Limb (tissue), 2 donors: ENCODE measurements at regions not wholly inside any gene's neighbourhood (a gene's known extent, or its start where the extent isn't known, plus 50 kb on each side); places are given as distances from the start of the nearest gene placed in this dataset.
"Not testable (repeated sequence)": the region's sequence is repeated elsewhere in the genome, so short reads cannot be mapped to it uniquely, and the experiment has no call there.

Experiments
- DNase-seq, 2 donors: peaks; one replicate each; pipeline ENCODE4 v3.0.0-alpha.2; 2016; ENCODE audit errors: extremely low spot score in 2 of 2

DNA sequence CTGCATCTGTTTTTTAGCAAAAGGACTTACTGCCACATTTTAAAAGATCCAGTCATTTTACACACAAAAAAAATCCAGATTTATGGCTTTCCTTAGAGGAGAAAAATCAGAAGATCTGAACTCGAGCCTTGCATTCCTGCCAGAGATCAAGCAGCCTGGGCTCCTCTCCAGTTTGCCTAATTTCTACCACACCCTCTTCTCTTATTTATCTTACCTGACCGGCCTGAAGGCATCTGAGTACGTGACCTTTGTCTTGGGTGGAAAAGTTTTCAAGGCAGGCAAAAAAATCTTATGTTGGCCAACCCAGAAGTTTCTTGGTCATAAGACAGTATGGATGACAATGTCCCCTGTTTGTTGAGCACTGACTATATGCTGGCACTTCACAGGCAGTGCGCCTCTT is 60.3 kb downstream of the CHRD start:
- no peak for DNase-seq

DNA sequence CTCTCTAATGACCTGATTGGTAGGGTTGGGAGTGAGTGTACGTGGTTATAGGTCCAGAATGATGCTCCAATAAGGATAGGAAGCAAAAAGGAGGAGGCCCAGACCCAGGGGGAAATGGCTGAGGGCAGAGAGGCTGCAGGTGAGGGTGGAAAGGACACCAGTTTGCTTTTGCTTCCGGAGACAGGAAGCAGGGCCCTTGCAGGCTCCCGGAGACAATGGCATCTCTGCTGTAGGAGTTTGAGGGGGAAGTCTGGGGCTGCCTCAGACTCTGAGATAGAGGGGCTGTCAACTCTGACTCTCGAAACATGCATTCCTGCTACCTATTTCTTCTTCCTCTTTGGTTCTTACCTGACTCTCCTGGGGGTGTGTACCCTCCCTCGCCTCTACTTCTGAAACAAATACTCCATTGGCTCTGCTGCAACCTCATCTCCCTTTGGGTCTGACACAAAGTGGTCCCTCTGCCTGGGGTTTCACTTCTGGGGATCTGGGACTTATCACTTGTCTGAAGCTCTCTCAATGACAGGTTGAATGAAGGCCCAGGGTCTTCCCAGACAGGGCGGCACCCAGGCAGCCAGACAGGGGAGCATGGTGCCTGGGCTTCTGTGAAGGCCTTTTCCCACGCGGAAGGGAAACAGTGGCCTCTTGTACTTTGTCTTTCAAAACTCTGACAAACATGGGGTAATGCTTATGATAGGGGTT is 61.5 kb downstream of the CHRD start:
- no peak for DNase-seq

DNA sequence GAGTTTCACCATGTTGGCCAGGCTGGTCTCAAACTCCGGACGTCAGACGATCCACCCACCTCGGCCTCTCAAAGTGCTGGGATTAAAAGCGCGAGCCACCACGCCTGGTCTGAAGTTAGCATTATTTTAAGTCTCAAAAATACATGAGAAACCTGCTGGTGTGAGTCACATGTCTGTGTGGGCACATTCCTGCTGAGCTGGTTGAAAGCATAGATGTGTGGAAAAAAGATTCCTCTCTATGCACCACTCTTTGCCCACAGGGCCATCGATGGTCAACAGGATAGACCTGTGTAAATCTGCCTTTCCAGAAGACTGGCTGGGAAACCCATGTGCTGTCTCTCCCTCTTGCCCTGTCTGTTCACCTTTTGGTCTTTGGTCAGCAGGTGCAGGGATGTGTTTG is 63.5 kb downstream of the CHRD start:
- DNase-seq, result no peak

DNA sequence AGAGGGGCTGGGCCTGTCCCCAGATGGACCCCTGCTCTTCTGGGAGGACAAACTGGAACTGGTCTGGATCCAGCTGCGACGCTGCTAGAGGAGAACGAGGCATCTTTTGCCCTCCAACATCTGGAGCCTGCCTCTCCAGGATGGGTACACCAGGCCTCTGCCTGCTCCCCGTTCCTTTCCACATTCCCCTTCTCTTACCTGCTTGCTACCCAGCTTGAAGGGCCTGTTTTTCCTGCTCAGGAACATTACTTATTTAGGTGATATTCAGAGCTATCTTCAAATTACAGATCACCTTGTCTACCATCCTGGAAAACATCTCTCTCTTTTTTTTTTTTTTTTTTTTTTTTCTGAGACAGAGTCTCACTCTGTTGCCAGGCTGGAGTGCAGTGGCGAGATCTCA is 64.0 kb downstream of the CHRD start:
- DNase-seq, result no peak

DNA sequence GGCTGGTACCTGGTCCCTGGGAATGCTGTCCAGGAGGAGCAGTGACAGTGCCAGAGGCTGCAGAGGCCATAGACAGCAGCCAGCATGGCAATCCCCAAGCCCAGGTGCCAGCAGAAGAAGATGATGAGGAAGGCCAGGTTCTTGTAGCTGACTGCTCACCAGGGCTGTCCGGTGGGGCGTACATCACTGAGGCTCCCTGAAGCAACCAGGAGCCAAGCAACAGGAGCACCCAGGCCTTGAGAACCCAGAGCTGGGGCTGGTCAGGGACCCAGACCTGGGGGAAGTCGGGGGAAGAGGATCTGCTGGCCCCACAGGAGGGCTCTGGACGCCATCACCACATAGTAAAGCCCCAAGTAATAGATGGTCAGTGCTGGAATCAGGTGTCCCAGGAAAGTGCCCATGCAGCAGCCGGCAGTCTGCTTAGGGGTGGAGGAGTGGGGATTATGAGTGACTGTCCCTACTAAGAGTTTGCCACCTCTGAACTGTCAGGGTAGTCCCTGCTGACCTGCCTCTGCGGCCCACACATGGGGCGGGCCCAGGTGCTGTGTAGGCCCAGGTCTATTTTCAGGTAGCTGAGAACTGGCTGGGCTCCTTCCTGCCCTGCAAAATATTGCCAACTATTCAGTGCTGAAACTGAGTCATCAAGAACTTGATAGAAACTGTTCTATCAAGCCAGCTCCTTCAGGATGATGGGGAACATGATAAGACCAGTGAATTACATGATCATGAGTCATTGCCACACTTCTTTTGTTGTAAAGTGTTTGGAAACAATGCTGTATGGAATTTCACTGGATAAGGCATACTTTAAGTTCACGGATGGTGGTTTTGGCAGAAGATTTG is 68.7 kb downstream of the CHRD start:
- DNase-seq, result no peak

DNA sequence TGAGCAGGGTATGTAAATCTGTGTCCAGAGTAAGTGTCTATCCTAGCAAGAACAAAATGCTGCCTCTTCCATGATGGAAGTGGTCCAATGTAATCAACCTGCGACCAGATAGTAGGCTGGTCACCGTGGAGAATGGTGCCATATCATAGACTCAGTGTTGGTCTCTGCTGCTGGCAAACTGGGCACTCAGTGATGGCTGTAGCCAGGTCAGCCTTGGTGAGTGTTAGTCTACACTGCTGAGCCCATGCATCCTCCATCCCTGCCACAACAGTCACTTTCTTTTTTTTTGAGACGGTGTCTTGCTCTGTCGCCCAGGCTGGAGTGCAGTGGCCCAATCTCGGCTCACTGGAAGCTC is 69.3 kb downstream of the CHRD start:
- no peak for DNase-seq

DNA sequence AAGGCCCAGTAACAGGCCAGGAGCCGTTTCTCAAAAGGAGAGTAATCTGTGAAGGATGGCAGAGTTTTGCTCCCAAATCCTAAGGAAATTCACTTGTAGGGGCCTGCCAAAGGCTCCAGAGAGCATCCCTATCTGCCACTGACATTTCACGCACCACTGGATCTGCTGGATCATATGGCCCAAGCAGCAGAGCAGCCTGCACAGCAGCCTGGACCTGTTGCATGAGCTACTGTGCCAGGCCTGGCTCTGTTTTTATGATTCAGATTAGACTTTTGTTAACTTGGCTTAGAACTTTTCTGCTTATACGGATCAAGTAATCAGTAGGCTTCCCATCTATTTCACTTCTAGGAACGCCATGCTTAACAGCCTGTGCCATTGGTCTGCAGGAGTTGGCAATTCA is 70.7 kb downstream of the CHRD start:
- no peak for DNase-seq

DNA sequence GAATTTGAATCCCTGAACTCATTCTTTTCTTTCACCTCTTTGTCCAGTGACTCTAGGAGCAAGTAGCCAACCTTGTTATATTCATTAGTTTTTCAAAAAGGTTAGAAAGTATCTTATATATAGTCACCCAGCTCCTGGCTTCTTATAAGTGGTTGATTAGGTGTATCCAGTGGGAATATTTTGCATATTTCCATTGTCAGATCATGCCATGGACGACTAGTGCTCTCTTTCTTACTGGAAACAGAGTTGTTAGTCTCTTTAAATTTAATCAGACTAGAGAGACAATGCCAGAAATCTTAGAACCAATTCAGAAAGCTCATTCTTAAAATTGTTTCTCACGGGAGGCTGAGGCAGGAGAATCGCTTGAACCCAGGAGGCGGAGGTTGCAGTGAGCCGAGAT is 73.4 kb downstream of the CHRD start:
- no peak for DNase-seq

DNA sequence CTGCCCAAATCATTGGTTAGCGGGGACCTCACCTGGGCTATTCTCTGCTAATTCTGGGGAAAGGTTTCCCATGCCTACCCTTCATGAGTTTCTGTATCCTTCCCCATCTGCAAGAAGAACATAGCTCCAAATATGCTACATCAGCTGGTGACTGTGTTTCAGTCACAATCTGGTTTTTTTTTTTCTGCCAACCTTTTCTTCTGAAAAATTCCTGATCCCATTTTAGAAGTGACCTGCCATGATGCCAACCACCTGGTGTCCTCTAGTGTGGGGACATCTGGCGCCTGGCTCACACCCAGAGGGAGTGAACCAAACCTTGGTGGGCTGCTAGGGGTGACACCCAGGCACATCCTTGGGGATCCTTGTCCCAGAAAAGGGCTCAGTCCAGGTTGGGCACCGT is 76.1 kb downstream of the CHRD start:
- DNase-seq, result no peak

DNA sequence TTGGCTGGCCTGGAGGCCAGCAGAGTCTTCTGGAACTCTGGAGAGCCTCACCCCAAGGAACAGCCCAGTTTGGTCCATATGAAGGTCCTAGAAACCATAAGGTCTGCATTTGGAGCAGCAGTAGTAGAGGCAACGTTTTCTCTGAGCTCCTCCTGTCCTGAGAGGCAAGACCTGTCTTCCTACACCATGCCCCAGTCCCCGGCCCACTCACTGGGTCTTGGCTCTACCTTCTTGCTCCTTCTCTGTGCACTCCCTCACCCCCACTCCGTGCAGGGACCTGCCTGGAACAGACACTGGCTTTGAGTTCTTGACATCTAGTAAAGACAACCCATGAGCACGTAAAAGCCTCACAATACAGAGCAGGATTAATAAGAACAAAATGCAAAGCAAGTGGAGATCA is 76.6 kb downstream of the CHRD start:
- DNase-seq, result no peak

DNA sequence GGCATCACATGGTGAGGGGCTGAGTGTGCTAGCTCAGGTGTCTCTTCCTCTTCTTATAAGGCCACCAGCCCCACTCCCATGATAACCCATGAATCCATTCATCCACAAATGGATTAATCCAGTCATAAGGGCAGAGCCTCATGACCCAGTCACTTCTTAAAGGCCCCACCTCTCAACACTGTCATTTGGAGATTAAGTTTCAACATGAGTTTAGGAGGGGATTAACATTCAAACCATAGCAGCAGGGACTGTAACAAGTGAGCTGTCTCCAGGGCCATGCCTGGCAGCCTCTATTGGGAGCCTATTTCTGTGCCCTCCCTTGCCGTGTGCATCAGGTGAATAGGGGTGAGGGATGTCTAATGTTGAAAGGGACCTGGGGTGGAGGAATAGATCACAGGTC is 77.5 kb downstream of the CHRD start:
- no peak for DNase-seq

DNA sequence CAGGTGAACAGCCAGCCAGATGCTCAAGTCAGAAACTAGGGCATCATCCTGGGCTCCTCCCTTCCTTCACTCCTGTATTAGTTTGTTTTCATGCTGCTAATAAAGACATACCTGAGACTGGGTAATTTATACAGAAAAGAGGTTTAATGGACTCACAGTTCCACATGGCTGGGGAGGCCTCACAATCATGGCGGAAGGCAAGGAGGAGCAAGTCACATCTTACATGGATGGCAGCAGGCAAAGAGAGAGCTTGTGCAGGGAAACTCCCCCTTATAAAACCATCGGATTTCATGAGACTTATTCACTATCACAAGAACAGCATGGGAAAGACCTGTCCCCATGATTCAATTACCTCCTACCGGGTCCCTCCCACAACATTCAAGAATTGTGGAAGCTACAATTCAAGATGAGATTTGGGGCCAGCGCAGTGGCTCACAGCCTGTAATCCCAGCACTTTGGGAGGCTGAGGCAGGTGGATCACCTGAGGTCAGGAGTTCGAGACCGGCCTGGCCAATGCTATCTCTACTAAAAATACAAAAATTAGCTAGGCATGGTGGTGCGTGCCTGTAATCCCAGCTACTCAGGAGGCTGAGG is 78.0 kb downstream of the CHRD start:
- DNase-seq, result not testable (repeated sequence)

DNA sequence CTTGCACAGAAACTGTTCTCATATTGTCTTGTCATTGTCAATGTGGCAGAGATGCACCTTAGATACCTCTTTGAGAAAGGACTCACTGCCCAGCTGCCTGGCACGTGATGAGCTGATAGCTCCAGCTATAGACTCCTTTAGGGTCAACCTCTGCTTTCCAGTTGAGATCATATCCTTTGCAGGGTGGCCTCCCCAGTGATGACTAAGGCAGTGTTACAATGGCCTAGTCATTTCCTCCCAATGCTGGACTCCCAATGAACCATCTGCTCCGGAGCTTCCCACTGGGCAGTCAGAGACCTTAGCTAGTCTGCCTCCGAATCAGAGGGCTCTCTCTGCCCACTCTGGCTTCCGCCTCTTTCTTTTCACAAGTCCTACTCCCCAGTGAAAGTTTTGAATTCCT is 79.5 kb downstream of the CHRD start:
- no peak for DNase-seq

DNA sequence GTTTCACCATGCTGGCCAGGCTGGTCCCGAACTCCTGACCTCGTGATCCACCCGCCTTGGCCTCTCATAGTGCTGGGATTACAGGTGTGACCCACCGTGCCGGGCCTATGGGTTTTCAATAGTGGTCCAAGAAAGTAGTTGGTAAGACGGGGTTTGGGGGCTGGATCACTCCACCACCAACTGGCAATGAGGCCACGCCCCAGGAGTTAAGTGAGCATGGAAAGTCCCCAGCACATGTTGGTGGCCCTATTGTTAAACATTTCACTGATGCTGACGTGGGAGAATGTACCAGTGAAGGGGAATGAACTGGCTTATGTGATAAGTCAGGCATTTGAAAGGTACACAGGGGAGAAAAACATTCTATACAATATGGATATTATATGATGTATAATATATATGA is 80.4 kb downstream of the CHRD start:
- DNase-seq, result no peak

DNA sequence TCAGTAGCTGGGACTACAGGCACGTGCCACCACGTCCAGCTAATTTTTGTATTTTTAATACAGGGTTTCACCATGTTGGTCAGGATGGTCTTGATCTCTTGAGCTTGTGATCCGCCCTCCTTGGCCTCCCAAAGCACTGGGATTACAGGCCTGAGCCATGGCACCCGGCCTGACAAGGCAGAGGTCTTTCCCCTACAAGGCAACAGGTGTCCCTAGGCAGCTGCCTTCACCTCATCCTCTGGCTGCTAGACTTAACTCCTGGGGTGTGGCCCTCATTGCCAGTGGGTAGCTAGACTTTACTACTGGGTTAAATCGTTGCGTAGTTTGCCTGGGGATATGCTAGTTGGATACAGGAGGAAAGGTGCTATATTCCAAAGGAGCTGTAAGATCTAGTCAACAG is 81.4 kb downstream of the CHRD start:
- no peak for DNase-seq

DNA sequence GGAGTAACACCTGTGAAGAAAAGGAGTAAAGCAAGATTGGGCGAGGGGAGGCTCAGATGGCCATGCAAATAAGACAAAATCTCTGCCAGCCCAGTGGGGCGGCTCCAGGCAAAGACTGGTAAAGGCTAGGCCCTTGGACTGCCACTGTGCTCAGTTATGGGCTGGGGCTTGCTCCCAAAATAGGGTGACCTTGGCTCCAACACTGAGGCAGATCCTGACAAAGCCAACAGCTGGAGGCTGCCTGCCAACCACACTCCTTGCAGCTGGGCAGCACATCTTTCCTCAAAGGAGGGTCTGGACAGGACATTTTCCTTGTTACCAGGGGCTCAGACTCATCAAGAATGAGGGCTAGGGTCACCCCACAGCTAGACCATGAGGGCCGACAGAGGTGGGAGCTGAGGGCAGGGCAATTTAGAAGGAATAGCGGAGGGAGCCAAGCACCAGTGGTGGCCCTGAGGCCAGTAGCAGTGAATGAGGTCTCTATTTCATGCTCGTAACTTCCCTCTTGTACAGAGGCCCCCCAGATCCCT is 86.1 kb downstream of the CHRD start:
- no peak for DNase-seq

DNA sequence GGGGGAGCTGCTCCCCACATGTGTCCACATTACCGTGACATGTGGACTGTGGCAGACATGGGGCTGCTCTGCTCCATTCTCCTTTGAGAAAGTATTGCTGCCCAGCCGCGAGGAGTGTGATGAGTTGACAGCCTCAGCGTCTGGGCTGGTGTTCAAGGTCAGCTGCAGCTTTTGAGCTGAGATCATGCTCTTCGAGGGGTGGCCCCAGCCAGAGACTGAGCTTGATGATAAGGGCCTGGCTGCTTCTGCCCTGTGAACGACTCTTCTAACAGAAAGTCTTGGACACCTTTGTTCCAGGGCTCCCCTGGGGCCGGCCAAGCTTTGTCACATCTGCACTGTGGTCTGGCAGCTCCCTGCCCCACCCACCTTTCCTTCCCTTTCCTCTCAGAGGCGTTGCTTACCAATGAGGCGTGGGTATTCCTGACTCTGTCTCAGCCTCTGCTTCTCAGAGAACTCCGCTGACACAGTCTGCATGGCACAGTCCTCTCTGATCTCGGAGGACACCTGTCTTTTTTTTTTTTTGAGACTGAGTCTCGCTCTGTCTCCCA is 86.6 kb downstream of the CHRD start:
- DNase-seq, result no peak

DNA sequence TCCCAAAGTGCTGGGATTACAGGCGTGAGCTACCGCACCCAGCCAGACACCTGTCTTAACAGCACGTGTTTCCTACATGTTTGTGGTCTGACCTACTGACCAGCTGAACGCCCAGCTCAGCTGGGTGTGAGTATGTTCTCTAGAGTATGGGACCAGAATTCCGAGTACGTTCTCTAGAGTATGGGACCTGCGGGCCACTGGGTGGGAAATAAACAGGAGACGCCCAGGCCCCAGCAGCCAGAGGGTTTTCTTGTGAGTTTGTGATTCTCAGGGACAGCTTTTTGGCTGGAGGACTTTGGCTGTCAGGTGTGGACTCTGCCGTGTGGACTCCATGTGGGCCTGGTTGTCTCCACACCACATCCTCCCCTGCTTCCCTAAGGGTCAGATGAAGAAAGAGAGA is 87.3 kb downstream of the CHRD start:
- no peak for DNase-seq

DNA sequence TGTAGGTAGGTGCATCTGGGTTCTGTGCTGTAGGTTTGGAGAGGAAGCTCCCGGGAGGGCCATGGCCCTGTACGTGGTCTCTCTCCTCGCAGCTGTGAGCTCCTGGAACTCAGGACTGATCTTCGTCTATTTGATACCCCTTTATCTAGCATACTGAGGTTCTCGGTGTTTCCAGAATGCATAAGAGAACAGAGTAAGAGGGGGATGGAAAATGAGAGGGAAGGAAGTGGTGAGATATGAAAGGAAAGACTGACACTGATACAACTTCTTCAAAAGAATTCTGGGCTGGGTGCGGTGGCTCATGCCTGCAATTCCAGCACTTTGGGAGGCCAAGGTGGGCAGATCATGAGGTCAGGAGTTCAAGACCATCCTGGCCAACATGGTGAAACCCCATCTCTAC is 90.7 kb downstream of the CHRD start:
- DNase-seq, result no peak

DNA sequence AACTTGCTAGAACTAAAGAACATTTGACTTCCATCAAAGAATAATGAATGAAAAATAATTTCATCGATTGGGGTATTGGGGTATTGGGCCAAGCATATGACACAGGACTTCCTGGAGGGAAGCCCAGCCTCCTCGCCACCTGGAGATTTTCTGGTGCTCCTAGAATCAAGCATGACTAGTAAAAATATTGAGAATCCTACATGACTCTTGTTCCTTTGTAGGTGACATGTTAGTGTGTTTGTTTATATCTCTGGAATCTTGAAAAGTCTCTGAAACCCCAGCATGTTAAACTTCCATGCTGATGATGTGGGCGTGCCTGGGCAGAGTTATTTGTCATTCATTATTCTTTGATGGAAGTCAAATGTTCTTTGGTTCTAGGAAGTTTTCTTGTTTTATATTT is 90.1 kb upstream of the EPHB3 start:
- DNase-seq, result no peak

DNA sequence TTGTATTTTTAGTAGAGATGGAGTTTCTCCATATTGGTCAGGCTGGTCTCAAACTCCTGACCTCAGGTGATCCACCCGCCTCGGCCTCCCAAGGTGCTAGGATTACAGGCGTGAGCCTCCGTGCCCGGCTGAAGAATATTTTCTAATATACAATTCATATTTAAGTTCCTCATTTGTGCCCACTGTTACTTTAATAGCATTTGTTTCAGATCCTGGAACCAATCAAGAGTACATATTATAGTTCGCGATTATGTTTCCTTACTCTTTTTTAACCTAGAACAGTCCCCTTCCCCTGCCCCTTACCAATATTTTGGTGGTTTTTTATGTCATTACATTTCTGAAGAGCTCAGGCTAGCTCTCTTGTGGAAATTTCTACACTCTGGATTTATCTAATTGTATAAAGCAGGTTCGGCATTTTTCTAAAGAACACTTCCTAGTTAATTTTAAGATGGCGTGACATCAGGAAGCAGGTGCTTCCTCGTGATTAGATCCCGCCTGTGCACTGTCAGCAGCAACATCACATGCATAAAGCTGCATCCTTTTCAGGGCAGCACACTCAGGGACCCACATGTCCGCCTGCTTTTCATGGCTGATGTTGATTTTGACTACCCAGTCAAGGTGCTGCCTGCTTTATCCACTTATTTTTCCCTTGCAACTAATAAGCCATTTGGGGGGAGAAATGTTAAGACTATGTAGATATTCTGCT is 88.7 kb upstream of the EPHB3 start:
- DNase-seq, result no peak

DNA sequence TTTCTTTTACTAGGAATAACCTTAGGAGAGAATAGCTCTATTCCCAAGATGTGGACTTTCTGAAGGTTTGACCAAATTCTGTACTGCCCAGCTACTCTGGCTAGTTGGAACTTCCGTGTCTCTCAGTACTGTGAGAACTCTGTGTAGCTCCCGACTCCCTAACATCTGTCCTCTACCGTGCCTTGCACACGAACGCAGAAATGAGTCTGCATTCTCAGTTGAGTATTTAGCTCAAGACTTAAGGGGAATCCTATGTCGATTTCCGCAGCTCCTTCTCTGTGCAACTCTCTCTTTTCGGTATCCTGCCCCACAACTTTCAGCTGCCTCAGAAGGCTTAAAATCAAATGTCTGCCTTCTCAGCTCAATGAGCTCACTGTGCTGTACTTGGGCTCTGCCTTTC is 86.7 kb upstream of the EPHB3 start:
- DNase-seq, result no peak
